Peyer's patch (tissue), 4 donors: ENCODE measurements at regions not wholly inside any gene's neighbourhood (a gene's known extent, or its start where the extent isn't known, plus 50 kb on each side); places are given as distances from the start of the nearest gene placed in this dataset.

Experiments
- DNase-seq, 3 donors: peaks; one replicate each; pipeline ENCODE4 v3.0.0-alpha.2; 2017 to 2019
- H3K27ac ChIP-seq, 4 donors: fragments of 200-600 bp; sonication (generic); one replicate each; pipeline ENCODE4 v1.5.1; 2016 to 2019
- H3K27me3 ChIP-seq, 2 donors: fragments of 200-600 bp; sonication (generic); one replicate each; pipeline ENCODE4 v1.5.1; 2019
- H3K36me3 ChIP-seq, 3 donors: fragments of 200-600 bp; sonication (generic); one replicate each; pipeline ENCODE4 v1.5.1; 2016 to 2019
- H3K4me1 ChIP-seq, 4 donors: fragments of 200-600 bp; sonication (generic); one replicate each; pipeline ENCODE4 v1.5.1; 2016 to 2019
- H3K4me3 ChIP-seq, 4 donors: fragments of 200-600 bp; sonication (generic); 1 replicate in 3 of 4; 2 replicates in 1 of 4; pipeline ENCODE4 v1.5.1; 2016 to 2019; ENCODE audit warnings: mild to moderate bottlenecking in 1 of 4
- H3K9me3 ChIP-seq, 4 donors: fragments of 200-600 bp; sonication (generic); one replicate each; pipeline ENCODE4 v1.5.1; 2016 to 2019; ENCODE audit warnings: mild to moderate bottlenecking in 1 of 4
- POLR2A ChIP-seq, 2 donors: fragments of 450-650 bp; IDR thresholded peaks; one replicate each; pipeline ENCODE4 v1.5.1; 2017; ENCODE audit warnings: antibody characterized with exemption in 2 of 2, mild to moderate bottlenecking in 2 of 2, moderate library complexity in 2 of 2
- TF ChIP-seq, protein P1 (sequence below), 6 experiments: fragments of 450-650 bp in 4 of 6; fragments of 200-600 bp in 2 of 6; sonication (generic) in 1 of 6; IDR thresholded peaks; one replicate each; pipeline ENCODE4 v1.5.1; 2017 to 2019; ENCODE audit warnings: antibody characterized with exemption in 6 of 6, mild to moderate bottlenecking in 3 of 6, moderate library complexity in 1 of 6

DNA sequence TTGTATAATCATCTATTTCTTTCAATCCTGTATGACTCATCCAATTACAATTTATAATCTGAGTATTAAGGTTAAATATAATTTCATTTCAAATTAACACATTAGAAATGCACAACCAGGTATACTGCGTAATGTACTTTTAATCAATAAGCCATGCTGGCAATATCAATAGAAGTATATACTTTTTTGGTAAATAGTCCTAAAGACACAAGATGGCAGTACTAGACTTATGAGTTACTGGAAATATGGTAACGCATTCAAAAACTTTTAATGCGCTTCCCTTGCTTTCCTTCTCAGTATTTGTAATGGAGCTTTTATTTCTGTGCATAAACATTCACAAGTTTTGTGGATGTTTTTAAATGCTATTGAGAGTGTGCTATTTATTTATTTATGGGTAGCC is 1162.0 kb upstream of the TMPRSS15 start:
- Histone ChIP-seq H3K27ac (no peak overlapping the region), H3K27me3 (no peaks in the 10 kb centered on the region), H3K36me3 (no peaks in the 10 kb centered on the region), H3K4me3 (no peak overlapping the region), H3K4me1 (no peaks in the 10 kb centered on the region), H3K9me3 (no peaks in the 10 kb centered on the region)
- TF ChIP-seq POLR2A (IDR thresholded peaks at IDR 0.05): no peak
- TF ChIP-seq, protein P1, sequence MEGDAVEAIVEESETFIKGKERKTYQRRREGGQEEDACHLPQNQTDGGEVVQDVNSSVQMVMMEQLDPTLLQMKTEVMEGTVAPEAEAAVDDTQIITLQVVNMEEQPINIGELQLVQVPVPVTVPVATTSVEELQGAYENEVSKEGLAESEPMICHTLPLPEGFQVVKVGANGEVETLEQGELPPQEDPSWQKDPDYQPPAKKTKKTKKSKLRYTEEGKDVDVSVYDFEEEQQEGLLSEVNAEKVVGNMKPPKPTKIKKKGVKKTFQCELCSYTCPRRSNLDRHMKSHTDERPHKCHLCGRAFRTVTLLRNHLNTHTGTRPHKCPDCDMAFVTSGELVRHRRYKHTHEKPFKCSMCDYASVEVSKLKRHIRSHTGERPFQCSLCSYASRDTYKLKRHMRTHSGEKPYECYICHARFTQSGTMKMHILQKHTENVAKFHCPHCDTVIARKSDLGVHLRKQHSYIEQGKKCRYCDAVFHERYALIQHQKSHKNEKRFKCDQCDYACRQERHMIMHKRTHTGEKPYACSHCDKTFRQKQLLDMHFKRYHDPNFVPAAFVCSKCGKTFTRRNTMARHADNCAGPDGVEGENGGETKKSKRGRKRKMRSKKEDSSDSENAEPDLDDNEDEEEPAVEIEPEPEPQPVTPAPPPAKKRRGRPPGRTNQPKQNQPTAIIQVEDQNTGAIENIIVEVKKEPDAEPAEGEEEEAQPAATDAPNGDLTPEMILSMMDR (IDR thresholded peaks at IDR 0.05): no peak
- no peak for DNase-seq

DNA sequence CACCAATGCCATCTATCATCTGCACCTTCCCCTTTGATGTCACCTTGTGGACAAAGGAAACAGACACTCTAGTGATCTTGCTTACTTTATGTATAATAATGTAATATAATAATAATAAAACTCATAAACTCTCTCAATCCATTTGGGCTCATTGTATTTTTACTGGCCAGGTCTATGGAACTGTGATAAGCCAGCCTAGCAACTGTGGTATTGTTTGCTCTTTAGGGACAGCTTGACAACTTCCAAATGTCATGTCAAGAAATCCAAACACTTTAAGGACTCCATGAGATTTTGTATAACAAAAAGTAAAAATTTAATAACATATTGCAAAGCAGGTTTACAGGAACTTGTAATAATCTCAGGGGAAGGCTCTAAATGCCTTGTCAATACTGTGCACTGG is 1163.4 kb upstream of the TMPRSS15 start:
- TF ChIP-seq POLR2A (IDR thresholded peaks at IDR 0.05): no peak
- TF ChIP-seq, protein P1 (IDR thresholded peaks at IDR 0.05): no peak
- H3K36me3 ChIP-seq: no peaks in the 10 kb centered on the region
- no peaks in the 10 kb centered on the region for H3K27me3 ChIP-seq
- no peak overlapping the region for H3K4me3 ChIP-seq
- H3K9me3 ChIP-seq: no peaks in the 10 kb centered on the region
- DNase-seq: no peak
- H3K27ac ChIP-seq: no peak overlapping the region
- no peaks in the 10 kb centered on the region for H3K4me1 ChIP-seq

DNA sequence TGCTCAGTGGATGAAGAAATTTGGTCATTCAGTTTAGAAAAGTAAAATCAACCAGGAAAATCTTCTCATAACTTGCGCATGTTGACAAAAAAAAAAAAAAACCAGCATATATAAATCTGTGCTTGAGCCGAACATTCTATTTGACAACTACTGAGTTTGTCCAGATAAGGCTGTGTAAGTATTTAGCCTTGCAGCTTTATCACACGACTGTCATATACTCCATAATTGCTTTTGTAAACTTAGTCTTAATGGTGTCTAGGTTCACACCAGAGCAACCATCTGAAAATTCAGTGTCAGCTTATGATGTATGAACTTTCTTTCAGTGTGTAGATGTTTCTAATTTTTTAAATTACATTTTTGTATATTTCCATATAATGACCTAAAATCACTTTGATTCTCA is 1173.8 kb upstream of the TMPRSS15 start:
- H3K4me3 ChIP-seq: no peak overlapping the region
- DNase-seq: no peak
- TF ChIP-seq, protein P1 (IDR thresholded peaks at IDR 0.05): no peak
- no peak for TF ChIP-seq POLR2A (IDR thresholded peaks at IDR 0.05)
- peaks cover 0 to 4% (median 0%) of the 10 kb centered on the region in 4 donors for H3K9me3 ChIP-seq
- H3K4me1 ChIP-seq: no peaks in the 10 kb centered on the region
- no peaks in the 10 kb centered on the region for H3K36me3 ChIP-seq
- H3K27ac ChIP-seq: no peak overlapping the region
- no peaks in the 10 kb centered on the region for H3K27me3 ChIP-seq

DNA sequence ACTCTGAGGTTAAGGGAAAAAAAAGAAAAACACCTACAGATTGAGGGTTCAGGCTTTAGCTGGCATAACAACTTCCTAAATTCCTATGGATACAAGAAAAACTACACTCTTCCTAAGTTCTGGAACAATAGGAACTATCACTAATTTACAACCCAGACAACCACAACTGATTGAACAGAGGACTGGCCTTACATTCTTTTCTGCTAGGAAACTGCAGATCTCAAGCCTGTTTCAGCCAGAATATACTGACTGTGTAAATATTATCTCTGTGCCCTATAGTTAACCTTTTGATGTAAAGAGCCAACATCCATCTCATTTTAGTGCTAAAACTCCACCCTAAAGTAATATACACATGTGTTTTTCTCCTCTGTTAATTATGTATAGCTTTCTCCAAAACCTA is 1186.5 kb upstream of the TMPRSS15 start:
- Histone ChIP-seq H3K4me1 (no peaks in the 10 kb centered on the region), H3K4me3 (no peak overlapping the region), H3K36me3 (no peaks in the 10 kb centered on the region), H3K27me3 (no peaks in the 10 kb centered on the region), H3K9me3 (no peaks in the 10 kb centered on the region), H3K27ac (no peak overlapping the region)
- TF ChIP-seq, protein P1 (IDR thresholded peaks at IDR 0.05): no peak
- DNase-seq: no peak

DNA sequence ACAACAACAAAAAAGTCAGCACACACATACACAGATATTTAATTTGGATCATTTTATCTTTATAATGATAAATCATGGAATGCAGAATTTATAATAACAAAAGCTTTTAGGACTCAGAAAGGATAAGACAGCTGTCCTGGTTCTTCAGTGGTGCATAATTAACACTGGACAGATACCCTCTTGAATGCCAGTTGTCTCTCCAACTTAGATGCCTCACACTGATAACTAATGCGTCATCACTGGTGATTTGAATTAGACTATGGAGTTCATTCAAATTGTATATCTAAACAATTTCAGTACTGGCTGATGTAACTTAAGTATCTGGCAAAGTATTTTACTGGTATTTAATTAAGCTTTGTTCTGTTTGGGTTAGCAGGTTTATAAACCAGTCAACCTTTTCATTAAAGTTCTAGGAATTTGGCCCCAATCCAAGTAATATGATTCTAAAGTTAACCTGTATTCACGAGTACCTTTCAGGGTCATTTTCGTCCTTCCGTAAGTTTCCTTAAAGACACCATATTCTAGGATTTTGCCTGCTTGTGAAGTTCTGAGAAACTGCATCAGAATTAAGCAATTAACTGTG is 1199.5 kb upstream of the TMPRSS15 start:
- no peak for DNase-seq
- no peak overlapping the region for H3K27ac ChIP-seq
- no peaks in the 10 kb centered on the region for H3K27me3 ChIP-seq
- H3K9me3 ChIP-seq: no peaks in the 10 kb centered on the region
- TF ChIP-seq POLR2A (IDR thresholded peaks at IDR 0.05): no peak
- TF ChIP-seq, protein P1 (IDR thresholded peaks at IDR 0.05): no peak
- H3K4me3 ChIP-seq: no peak overlapping the region
- no peaks in the 10 kb centered on the region for H3K4me1 ChIP-seq
- no peaks in the 10 kb centered on the region for H3K36me3 ChIP-seq

DNA sequence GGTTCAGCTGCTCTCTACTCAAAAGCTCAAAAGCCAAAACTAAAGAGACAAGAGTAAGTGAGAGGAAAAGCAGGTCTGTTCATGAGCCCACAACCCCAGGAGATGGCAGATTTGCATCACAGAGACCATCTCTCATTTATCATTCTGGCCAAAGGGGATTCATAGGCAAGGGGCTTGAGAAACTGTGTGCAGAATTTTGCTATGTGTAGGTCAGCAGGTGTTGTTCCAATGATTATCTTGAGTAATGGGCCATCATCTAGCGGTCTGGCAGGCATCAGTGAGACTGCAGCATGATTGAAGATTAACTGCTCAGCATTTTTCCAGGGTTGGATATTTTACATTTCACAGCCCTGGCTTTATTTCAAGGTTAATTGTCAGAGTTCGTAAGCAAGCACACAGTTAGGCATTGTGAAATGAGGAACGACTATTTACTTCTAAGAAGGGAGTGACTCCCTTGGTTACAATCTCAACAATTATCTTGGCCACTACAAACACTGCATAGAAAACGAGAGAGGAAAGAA is 1204.6 kb upstream of the TMPRSS15 start:
- no peaks in the 10 kb centered on the region for H3K27me3 ChIP-seq
- DNase-seq: no peak

More for the DNA sequence above, 1204.6 kb upstream of the TMPRSS15 start:
- H3K27ac ChIP-seq: no peak overlapping the region
- H3K4me1 ChIP-seq: no peaks in the 10 kb centered on the region
- no peaks in the 10 kb centered on the region for H3K9me3 ChIP-seq
- no peak for TF ChIP-seq POLR2A (IDR thresholded peaks at IDR 0.05)
- TF ChIP-seq, protein P1 (IDR thresholded peaks at IDR 0.05): no peak
- H3K36me3 ChIP-seq: no peaks in the 10 kb centered on the region
- no peak overlapping the region for H3K4me3 ChIP-seq
